HG02623 (cell line): ENCODE measurements at regions not wholly inside any gene's neighbourhood (a gene's known extent, or its start where the extent isn't known, plus 50 kb on each side); places are given as distances from the start of the nearest gene placed in this dataset.

Experiments
- ATAC-seq: cut with Tn5 transposase; IDR thresholded peaks from one replicate; pipeline ENCODE4 v1.9.1; 2021; ENCODE audit warnings: moderate library complexity; ENCODE audit not compliant: unreplicated experiment

GRCh38 chr7:125573126-125573525, 643.5 kb upstream of the POT1 start:
- no peak for ATAC-seq

- no peak for ATAC-seq
Observed at GRCh38 chr7:125572414-125572813, 642.8 kb upstream of the POT1 start.

DNA sequence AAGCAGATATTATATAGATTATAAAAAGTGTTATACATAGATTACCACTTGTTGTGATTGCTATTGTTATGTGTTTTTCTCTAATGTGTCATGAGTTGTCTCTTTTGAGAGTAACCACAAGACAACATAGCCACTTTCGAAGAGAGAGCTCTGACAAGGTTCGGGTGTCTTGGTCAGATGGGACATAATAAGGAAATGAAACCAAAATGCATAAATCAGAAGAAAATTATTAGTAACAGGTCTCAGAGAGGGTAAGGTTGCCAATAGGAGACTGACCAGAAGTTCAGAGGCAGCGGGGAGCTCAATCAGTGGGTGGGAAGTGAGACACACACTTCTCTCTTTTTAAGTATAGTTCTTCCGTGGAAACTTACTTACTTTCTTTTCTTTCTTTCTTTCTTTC, 639.2 kb upstream of the POT1 start:
- peak; percentile 97 for ATAC-seq

DNA sequence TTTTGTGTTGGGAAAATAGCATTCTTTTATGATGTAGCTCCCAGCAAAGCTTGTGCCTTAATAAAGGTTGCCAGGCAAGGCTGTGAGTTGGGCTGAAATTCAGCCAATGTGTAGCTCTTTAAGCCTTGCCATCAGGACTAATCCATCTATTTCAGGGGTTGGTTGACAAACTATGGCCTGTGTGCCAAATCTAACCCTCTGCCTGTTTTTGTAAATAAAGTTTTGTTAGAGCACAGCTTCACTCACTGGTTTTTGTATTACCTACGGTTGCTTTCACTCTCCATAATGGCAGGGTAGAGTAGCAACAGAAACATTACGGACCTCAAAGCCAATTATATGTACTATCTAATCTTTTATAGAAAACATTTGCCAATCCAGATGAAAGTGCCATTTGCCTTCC, 638.1 kb upstream of the POT1 start:
- ATAC-seq = no peak

DNA sequence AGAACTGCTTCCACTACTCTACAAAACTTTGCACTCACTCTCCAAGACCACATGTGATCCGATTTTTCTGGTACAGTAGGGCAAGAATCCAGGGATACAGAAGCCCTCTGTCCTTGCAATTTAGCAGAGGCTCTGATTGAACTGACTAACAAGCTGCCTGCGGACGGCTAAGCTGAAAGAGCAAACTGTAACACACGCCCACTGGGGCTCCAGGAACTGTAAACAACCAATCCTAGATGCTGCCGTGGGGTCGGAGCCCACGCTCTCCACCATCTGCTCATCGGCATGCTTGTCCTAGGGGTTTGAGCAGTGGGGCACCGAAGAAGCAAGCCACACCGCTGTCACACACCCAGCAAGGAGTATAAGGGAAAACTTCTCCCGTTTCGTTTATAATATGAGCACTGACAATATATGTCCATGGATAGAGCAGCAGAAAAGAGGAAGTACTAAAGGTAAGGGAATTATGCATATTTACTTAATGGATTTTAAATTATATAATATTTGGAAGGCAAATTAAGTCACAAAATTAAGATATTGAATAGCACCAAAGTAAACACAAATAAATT, 634.4 kb upstream of the POT1 start:
- ATAC-seq = no peak

DNA sequence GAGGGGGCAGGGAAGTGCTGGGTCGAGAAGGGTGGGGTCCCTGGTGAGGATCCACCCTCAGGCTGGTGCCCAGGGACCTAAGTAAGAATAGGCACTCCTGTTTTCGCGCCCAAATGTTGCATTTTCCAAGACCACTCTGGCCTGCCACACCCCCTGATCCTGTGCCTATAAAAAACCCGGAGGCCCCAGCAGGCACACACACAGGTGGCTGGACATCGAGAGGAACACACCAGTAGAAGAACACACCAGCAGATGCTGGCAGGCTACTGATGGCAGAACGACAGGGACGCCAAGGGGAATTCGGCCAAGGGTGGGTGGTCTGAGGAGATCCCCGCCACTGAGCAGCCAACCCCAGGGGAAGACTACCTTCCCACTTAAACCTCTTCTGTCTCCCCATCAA, 633.9 kb upstream of the POT1 start:
- ATAC-seq = no peak

- ATAC-seq = no peak
Observed at GRCh38 chr7:125561006-125561405, 631.4 kb upstream of the POT1 start.

- no peak for ATAC-seq
Observed at GRCh38 chr7:125559921-125560320, 630.3 kb upstream of the POT1 start.

DNA sequence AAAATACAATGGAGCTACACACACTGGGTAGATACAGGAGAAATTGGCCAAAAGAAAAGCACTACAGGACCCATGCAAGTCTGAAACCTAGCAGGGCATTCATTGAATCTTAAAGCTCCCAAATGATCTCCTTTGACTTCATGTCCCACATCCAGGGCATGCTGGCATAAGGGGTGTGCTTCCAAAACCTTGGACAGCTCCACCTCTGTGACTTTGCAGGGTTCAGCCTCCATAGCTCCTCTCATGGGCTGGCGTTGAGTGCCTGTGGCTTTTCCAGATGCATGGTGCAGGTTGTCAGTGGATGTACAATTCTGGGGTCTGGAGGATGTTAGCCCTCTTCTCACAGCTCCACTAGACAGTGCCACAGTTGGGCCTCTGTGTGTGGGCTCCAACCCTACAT, 626.3 kb upstream of the POT1 start:
- no peak for ATAC-seq

GRCh38 chr7:125551008-125551407, 621.4 kb upstream of the POT1 start:
- no peak for ATAC-seq

DNA sequence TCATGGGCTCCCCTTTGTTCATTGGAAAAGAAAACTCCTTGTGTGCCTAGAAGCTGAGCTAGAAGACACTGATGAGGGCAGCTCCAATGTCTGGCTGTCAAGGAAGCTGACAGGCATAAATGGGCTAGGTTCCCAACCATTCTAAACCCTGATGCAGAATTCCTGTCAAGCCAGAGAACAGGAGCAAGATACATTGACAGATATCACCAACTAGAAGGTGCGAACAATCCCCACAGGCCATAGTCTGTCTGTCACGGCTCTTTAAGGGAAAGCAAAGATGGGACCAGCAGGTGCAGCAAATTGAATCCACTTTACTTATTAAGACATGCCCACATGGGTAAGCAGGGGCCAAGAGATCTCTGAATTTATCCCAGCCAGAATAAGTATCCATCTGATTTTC, 617.9 kb upstream of the POT1 start:
- no peak for ATAC-seq

GRCh38 chr7:125530553-125530952, 600.9 kb upstream of the POT1 start:
- no peak for ATAC-seq

- ATAC-seq = no peak
Observed at GRCh38 chr7:125529249-125529648, 599.6 kb upstream of the POT1 start.

DNA sequence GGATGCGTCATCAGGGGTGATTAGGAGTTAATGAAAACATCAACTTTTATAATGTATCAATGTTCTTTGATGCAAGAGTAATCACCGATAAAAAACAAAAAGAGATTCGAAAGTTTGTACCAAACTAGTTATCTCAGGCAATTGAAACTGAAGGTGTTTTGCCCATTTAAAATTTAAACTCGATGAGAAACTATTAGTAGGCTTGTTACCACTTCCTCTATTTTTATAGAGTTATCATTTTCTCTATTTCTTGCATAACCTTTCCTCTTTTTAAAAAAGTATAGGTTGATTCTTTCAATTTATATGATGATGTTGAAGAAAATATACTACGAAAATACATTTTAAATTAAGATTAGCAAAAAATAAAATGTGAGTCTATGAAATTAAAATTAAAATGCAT, 597.3 kb upstream of the POT1 start:
- ATAC-seq = no peak

GRCh38 chr7:125526092-125526491, 596.5 kb upstream of the POT1 start:
- ATAC-seq = no peak

DNA sequence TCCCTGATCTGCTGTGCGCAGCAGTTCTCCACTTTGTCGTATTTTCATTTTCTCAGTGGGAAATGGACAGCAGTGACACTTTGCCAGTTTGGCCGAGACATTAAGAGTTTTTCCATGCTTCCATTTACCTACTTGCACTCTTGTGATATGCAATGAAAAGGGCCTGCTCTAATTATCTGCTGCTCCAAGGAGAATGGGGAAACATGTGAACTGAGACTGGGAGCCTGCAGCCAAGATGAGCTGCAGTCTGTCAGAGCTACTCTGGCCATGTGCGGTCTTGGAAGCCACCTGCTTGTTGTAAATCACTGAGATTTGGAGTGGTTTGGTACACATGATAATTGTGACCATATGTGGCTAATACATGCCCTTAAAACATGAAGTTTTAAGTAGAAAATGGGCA, 586.6 kb upstream of the POT1 start:
- ATAC-seq = no peak

DNA sequence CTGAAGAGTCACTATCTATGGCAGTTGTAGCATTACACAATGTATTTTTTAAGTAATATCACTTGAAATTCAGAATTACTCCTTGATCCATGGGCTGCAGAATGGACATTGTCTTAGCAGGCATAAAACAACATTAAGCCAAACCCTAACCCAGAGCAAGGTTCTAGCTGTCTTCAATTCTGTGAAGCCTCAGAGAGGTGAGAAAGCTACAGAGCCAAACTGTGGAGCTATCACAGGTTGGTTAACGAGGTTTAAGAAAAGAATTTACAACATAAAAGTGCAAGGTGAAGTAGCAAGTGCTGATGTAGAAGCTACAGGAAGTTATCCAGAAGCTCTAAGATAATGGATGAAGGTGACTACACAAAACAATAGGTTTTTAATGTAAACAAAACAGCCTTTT, 582.7 kb upstream of the POT1 start:
- no peak for ATAC-seq

DNA sequence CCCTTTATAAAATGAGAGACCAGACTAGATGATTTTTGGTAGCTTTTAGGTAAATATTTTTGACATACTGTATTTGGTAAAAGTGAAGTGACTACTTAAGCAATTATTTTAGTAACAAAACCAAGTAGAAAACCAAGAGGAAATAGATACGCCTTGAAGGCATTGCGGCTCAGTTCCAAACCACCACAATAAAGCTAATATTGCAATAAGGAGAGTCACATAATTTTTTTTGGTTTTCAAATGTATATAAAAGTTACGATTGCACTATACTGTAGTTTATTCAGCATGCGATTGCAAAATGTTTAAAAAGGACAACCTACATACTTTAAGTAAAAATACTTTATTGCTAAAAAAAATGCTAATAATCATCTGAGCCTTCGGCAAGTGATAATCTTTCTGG, 581.7 kb upstream of the POT1 start:
- ATAC-seq = no peak

DNA sequence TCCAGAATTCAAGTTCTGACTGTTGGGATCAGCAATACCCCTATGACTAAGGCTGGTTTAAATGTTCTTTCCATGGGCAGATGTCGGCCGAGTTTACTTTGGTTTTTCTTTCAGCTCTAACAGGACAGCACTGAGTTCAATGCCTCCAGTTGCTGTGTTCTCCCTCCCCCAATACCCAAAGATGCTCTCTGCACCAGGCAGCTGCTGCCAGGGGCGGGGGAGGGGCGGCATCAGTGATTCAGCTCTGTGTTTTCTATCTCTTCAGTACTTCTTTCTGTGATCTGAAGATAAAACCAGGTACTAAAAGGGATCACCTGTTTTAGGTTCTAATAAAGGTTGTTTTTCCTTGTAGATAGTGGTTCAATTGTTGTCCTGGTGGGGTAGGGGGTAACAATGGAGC, 576.7 kb upstream of the POT1 start:
- ATAC-seq = no peak

- no peak for ATAC-seq
Observed at GRCh38 chr7:125504848-125505247, 575.2 kb upstream of the POT1 start.

DNA sequence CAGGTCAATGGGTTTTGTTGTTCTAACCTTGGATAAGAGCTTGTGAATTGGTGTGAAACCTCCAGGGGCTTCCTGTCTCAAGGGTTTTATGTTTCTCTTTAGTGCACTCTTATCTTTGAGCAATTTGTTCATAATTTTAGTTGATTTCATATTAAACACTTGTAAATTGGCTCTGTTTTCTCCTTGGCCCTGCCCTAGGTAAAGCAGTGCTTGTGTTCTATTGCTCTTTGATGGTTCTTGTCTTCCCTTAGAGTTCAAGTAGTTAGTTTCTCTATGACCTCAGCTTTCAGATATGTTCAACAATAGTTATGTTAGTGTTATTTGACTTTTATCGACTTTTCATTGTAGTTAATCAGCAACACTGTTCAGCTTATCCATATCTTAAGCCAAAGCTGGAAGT, 566.4 kb upstream of the POT1 start:
- ATAC-seq = no peak

DNA sequence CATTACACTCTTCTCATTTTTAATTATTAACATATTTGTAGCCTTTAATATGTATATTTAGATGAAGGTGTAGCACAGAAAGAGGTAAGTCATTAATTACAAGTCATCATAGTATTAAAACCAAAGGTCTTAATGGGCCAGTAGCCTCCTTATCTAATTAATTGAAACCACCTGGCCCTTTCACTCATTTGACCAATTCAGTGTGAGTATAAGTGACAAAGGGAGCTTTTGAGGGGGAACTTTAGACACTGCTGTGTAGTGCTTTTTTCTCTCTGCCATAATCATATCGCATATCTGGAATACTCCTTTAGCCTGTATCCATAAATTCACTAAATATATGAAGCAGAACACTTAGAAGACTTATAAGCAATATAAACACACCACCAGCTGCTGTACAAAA, 562.9 kb upstream of the POT1 start:
- ATAC-seq = no peak

DNA sequence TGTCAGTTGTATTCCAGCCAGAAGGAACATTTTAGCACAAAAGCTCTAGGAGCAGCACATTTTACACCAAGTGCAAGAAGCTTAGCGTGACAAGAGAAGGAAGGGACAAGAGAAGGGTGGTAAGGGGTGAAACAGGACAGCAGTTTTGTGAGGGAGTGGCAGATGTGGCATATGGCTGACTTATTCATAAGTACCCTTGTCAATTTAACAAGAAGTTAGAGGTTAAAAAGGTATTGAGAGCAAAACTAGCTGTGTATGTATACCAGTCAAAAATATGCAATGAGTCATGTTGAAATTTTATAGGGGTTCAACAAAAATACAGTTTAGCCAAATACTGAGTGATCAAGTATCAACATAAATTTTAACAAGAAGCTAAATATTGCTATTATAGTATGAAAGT, 561.5 kb upstream of the POT1 start:
- no peak for ATAC-seq

GRCh38 chr7:125490167-125490566, 560.5 kb upstream of the POT1 start:
- ATAC-seq = no peak
